ENCODE measurements at regions not wholly inside any gene's neighbourhood (a gene's known extent, or its start where the extent isn't known, plus 50 kb on each side); places are given as distances from the start of the nearest gene placed in this dataset.
"Not testable (repeated sequence)": the region's sequence is repeated elsewhere in the genome, so short reads cannot be mapped to it uniquely, and the experiment has no call there.

DNA sequence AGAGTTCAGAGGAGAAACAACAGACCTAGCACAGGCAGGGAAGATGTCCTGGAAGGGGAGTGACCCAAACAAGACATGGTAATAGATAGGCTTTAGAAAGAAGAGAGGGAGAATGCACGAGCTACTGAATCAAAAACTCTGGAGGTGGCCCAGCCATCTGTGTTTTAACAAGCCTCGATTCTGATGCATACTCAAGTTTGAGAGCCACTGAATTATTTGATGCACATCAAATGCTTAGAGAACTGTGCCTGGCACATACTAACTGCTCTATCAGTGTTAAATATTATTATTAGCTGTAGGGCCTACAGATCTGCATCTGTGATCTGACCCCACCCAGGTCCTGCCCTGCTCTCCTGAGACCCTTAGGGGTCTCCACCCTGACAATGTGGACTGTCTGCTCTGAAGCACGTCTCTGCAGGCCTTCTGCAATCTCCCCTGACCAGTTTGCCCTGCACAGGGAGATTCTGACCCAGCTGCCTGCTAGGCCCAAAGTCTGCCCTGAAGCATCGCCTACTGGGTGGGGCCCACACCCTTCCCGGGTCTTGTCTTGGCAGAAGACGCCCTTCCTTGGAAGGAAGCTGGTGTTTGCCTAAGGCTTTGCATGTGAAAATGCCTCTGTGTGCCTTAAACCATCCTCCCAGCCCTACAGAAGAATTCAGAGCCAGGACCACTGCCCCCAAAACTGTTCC is 201.5 kb upstream of the KLF3 start:
- no peak for TF ChIP-seq ZNF274 (IDR thresholded peaks at IDR 0.05; ENCODE audit: low read depth, low read length)
- H3K4me3 ChIP-seq (ENCODE audit: low read length) = no peak overlapping the region

DNA sequence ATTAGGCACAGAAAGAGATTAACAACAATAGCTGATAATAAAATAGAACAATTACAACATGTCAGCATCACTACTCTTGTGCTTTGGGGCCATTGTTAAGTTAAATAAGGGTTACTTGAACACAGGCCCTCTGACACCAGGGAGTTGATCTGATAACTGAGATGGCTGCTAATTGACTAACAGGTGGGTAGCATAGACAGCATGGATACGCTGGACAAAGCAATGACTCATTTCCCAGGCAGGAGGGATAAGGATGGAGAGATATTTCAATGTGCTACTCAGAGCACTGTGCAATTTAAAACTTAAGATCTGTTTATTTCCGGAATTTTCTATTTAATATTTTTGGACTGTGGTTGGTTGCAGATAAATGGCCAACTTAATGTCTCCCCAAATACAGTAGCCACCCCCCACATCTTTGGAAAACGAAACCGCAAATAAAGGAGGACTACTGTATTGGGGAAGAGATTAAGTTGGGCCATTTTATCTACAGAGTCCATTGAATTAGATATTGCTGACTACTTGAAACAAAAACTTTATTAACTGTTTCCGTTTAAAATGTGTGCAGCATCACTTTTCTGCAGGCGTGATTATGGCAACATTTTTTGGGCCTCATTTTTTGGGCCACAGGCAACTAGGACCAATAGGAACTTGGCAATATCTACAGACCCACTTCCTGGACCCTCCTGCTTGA is 200.6 kb upstream of the KLF3 start:
- TF ChIP-seq ZNF274 (IDR thresholded peaks at IDR 0.05; ENCODE audit: low read depth, low read length) = no peak
- no peak overlapping the region for H3K4me3 ChIP-seq (ENCODE audit: low read length)

DNA sequence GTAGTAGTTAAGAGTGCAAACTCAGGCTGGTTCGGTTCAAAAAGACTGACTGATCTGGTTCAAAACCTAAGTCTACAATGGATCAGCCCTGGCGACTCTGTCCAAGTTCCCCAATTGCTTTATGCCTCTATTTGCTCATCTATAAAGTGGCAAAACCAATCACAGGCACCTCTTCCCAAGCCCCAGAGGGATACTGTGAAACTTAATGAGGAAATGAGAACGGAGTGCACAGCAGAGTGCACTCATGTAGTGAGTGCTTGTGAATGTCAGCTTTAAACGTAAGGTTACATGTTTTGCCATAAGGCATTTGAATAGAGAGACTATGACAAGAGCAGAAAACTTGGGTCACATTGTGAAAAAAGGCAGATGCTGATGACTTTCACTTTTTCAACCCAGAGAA is 199.7 kb upstream of the KLF3 start:
- no peak for TF ChIP-seq ZNF274 (IDR thresholded peaks at IDR 0.05; ENCODE audit: low read depth, low read length)
- no peak overlapping the region for H3K4me3 ChIP-seq (ENCODE audit: low read length)

DNA sequence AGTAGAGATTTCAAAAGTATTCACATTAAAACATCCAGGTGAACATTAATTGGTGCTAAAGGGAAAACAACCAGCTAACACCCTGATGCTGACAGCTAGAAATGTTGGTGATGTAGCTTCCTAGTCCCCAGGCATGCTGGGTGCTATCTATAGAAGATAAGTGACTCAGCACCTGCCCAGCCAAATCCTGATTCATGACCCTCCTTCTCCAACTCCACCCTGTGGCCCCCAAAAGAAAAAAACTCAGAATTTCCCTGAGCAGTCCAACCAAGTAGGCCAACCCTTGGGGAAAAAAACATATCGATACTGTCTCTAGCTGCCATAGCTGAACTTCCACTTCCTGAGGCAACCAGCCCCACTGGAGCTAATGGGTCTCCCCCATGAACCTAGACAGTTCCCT is 197.6 kb upstream of the KLF3 start:
- TF ChIP-seq ZNF274 (IDR thresholded peaks at IDR 0.05; ENCODE audit: low read depth, low read length) = no peak
- no peak overlapping the region for H3K4me3 ChIP-seq (ENCODE audit: low read length)

DNA sequence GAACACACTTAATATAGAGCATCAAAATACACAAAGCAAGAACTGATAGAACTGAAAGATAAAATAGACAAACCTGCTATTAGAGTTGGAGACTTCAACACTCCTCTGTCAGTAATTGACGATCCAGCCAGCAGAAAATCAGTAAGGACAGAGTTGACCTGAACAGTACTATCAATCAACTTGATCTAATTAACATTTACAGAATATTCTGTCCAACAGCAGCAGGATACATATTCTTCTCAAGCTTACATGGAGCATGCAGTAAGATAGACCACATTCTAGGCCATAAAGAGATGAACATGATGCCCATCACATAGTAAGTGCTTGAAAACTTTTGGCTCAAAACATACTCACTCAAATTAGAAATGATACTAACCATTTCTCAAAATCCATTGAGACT is 196.7 kb upstream of the KLF3 start:
- no peak for TF ChIP-seq ZNF274 (IDR thresholded peaks at IDR 0.05; ENCODE audit: low read depth, low read length)
- no peak overlapping the region for H3K4me3 ChIP-seq (ENCODE audit: low read length)

DNA sequence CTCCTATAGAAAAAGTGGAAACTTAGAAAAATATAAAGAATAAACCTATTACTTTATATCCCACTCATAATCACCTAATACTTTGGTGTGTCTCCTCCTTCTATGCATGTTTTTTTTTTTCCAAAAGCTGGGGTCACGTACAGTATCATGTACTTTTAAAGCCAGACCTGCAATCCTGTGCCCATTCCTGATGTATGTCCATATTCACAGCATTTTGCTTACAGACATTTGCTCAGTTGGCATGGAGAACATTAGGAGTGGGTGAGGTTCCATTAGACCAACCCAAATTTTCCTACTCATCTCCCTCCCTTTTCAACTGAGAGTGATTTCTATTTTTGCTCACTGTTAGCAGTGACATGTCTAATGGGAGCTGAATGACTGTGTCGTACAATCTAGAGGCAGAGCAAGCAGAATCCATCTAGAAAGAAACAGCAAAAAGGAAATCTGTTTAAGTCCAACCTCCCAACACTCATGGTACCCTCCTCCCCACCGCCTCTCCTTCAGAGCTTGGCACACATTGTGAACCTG is 195.6 kb upstream of the KLF3 start:
- no peak overlapping the region for H3K4me3 ChIP-seq (ENCODE audit: low read length)
- no peak for TF ChIP-seq ZNF274 (IDR thresholded peaks at IDR 0.05; ENCODE audit: low read depth, low read length)

DNA sequence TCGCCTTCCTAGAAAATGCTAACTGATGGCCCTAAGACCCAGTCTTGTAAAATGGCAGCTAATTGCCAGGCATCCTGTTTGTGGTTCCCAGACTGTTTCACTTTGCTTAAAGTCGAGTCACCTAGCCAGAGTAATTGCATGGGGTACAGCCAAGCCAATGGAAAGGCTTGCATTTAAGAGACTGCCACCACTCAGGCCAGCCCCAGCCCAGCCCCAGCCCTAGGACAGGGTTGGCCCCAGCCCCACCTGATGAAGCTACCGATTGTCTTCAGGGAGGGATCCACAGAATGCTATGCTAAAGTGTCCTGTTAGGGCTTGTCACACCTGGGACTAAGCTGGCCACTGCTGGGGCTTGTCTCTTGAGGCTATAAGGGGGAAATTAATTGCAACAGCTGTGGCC is 194.6 kb upstream of the KLF3 start:
- TF ChIP-seq ZNF274 (IDR thresholded peaks at IDR 0.05; ENCODE audit: low read depth, low read length) = no peak

DNA sequence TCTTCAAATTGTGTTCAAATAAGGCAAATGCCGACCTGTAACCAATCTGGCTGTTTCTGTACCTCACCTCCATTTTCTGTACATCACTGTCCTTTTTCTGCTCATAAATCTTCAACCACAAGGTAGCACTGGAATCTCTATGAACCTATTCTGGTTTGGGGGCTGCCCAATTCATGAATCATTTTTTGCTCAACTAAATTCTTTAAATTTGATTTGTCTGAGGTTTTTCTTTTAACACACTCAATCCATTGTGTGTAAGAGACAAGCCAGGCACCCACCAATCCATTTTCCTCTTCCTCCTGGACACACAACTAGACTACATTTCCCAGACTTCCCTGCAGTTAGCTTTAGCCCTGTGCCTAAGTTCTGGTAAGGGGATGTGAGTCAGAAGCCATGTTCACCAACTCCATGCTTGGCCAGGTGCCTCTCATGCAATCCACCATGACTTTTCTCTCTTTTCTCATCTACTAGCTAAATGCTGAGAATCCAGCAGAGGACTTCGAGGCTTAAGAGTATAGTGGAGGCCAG is 193.2 kb upstream of the KLF3 start:
- TF ChIP-seq ZNF274 (IDR thresholded peaks at IDR 0.05; ENCODE audit: low read depth, low read length) = no peak
- no peak overlapping the region for H3K4me3 ChIP-seq (ENCODE audit: low read length)

More for the DNA sequence above, 194.6 kb upstream of the KLF3 start:
- H3K4me3 ChIP-seq (ENCODE audit: low read length) = no peak overlapping the region

DNA sequence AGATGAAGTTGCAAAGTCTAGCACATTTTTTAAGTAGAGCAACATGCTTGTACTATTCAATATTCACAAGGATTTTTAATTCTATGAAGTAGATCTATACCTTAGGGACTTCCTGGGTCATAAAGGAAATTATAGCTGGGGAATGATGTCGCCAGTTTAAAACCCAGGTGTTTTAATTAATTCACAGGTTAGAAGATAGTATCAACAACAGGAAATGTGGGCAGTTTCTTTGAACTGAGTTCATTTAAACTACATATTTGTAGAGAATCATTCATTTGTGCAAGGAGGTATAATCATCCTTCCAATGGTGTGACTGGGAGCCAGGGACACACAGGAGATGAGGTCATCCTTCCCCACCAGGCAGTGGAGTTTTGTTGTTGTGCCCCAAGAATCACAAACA is 181.3 kb upstream of the KLF3 start:
- TF ChIP-seq ZNF274 (IDR thresholded peaks at IDR 0.05; ENCODE audit: low read depth, low read length) = no peak
- H3K4me3 ChIP-seq (ENCODE audit: low read length) = no peak overlapping the region

DNA sequence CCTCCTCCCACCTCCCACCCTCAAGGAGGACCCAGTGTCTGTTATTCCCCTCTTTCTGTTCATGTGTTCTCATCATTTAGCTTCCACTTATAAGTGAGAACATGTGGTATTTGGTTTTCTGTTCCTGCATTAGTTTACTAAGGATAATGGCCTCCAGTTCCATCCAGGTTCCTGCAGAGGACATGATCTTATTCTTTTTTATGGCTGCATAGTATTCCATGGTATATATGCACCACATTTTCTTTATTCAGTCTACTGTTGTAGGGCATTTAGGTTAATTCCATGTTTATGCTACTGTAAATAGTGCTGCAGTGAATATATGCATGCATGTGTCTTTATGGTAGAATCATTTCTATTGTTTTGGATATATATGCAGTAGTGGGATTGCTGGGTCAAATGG is 180.4 kb upstream of the KLF3 start:
- not testable (repeated sequence) for H3K4me3 ChIP-seq (ENCODE audit: low read length)

DNA sequence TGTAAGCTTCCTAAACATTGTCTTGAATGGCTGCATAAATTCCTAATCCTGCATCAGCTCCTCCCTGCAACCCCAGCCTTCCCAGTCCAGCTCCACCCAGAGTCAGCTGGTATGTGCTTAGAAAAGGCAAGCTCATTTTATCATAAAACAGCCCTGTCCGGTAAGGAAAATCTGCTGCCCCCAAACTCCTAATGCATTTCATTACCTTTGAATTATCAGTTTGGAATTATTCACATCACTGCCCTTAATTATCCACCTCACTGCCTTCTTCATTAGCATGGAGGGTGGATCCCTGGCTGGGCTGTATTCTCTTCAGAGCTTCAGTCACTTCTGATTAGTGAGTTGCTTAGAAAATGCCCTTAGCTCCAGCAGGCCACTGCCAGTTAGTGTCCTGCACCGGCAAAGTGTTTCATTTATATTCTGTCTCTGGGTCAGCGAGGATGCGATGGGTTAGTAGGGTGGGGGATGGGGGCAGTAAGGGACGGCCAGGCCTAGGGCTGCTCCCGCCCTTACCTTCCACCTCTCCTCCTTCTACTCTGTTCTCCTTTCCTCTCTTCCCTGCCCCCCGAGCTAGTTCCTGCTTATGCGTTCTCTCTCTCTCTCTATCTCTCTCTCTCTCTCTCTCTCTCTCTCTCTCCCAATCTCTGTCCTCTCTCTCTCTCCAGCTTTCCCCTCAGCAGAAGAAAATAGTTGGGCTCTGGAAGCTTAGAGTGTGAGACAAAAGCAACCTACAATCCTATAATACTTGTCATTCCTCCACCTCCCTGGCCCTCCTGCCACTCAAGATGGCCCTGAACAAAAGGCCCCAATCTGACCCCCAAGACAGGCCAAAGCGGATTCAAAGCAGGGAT is 174.8 kb upstream of the KLF3 start:
- H3K4me3 ChIP-seq (ENCODE audit: low read length) = no peak overlapping the region
- no peak for TF ChIP-seq ZNF274 (IDR thresholded peaks at IDR 0.05; ENCODE audit: low read depth, low read length)

DNA sequence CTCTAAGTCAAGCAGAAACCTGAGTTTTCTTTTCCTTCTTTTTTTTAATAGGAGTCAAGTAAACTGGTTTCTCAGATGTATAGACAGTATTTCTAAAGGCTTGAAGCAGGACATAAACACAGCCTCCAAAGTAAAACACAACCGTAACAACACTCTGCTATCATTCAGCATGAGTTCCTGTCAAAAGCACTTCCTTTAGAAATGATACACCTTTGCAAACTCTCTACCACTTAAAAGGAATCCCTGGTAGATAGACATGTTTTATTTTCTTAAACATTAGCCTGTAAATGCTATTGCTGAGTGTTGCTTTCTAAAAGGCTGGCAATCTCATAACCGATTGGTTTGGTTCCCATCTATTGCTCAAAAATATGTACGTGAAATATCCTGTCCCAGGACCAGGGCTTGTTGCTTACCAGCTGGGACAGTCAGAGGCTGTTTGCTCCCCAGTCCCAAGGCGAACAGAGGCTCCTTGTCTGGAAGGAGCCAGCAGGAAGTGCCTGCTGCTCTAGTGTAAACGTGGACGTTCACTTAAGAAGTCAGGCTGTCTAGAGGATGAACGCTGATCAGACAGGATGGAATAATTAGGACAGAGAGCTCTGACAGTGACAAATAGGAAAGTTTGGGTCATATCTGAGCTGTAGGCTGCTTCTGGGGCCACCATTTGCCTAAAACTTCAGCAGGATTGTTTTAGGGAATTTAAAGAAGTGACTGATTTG is 173.9 kb upstream of the KLF3 start:
- no peak overlapping the region for H3K4me3 ChIP-seq (ENCODE audit: low read length)

DNA sequence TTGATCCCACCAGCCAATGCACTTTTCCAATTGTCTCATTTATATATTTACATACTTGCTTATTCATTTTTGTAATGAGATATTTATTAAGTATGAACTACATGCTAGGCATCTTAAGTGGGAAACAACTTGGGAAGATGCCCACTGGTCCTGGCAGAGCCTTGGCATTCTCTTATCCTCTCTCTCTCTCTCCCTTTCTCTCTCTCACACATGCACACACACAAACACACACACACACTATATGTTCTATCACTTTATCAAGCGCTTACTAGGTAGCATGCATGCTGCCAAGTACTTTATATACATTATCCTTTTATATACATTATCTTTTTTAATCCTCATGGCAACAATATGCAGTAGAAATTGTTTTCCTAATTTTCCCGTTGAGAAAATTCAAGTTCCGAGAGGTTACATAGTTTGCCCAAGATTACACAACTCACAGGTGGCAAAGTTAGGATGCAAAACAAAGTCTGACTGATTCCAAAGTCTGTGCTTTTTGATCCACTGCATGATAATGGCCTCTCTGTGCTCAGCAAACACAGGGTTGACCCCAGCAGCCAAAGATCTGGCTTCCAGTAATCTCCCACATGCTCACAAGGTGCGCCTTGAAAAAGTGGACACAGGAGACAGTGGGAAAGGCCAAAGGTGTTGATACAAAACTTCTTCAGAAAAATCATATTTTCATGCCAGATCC is 173.1 kb upstream of the KLF3 start:
- no peak for TF ChIP-seq ZNF274 (IDR thresholded peaks at IDR 0.05; ENCODE audit: low read depth, low read length)
- no peak overlapping the region for H3K4me3 ChIP-seq (ENCODE audit: low read length)

More for the DNA sequence above, 173.9 kb upstream of the KLF3 start:
- TF ChIP-seq ZNF274 (IDR thresholded peaks at IDR 0.05; ENCODE audit: low read depth, low read length) = no peak

Data from GM08714 (cell line).